GM12872 (cell line): ENCODE measurements at regions not wholly inside any gene's neighbourhood (a gene's known extent, or its start where the extent isn't known, plus 50 kb on each side); places are given as distances from the start of the nearest gene placed in this dataset.

Experiments used
- CTCF ChIP-seq: IDR thresholded peaks from 3 replicates; pipeline ENCODE4 v1.5.1; 2011; ENCODE audit warnings: low read depth, mild to moderate bottlenecking, low read length, moderate library complexity; ENCODE audit not compliant: insufficient read depth

GRCh38 chr6:147674099-147674498 is 165.6 kb downstream of the SAMD5 start:
- no peak for TF ChIP-seq CTCF

- TF ChIP-seq CTCF: no peak
Measured at GRCh38 chr6:147674794-147675193, 166.3 kb downstream of the SAMD5 start.

- no peak for TF ChIP-seq CTCF
Measured at GRCh38 chr6:147675281-147675680, 166.8 kb downstream of the SAMD5 start.

GRCh38 chr6:147676495-147677199 is 168.2 kb downstream of the SAMD5 start:
- TF ChIP-seq CTCF: no peak

- no peak for TF ChIP-seq CTCF
Measured at GRCh38 chr6:147677647-147678046, 169.2 kb downstream of the SAMD5 start.

GRCh38 chr6:147678253-147678652 is 169.8 kb downstream of the SAMD5 start:
- no peak for TF ChIP-seq CTCF

GRCh38 chr6:147684906-147685305 is 176.4 kb downstream of the SAMD5 start:
- TF ChIP-seq CTCF: no peak
